HG02759 (cell line): ENCODE measurements at regions not wholly inside any gene's neighbourhood (a gene's known extent, or its start where the extent isn't known, plus 50 kb on each side); places are given as distances from the start of the nearest gene placed in this dataset.

Source experiments
- ATAC-seq: cut with Tn5 transposase; IDR thresholded peaks from one replicate; pipeline ENCODE4 v1.9.1; 2021; ENCODE audit warnings: mild to moderate bottlenecking, moderate library complexity; ENCODE audit not compliant: unreplicated experiment

DNA sequence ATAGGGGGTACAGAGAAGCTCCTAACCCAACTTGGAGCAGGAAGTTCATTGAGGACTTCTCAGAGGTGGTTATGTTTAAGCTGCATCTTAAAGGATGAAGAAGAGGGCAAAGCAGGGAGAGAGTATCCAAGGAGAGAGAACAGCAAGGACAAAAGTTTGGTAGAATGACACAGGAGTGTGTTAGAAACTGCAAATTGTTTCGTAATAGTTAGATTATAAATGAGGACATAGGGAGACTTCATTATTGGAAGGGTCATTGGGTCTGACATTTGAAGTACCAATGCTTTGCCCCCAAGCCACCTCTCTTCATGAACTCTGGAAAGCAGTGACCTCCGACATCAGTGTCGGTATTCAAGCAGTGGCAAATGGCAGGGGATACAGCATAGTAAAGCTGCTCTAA is 209.6 kb upstream of the JUN start:
- no peak for ATAC-seq

- ATAC-seq: no peak
Observed at GRCh38 chr1:58994664-58995063, 210.8 kb upstream of the JUN start.

GRCh38 chr1:58996341-58997059 is 212.7 kb upstream of the JUN start:
- peak; percentile 60 for ATAC-seq

GRCh38 chr1:58997060-58997411 is 213.2 kb upstream of the JUN start:
- no peak for ATAC-seq

GRCh38 chr1:58997637-58998036 is 213.8 kb upstream of the JUN start:
- ATAC-seq: no peak

DNA sequence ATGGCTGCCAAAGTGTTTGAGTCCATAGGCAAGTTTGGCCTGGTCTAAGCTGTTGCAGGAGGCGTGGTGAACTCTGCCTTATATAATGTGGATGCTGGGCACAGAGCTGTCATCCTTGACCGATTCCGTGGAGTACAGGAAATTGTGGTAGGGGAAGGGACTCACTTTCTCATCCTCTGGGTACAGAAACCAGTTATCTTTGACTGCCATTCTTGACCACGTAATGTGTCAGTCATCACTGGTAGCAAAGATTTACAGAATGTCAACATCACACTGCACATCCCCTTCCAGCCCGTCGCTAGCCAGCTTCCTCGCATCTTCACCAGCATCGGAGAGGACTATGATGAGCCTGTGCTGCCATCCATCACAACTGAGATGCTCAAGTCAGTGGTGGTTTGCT is 215.8 kb upstream of the JUN start:
- ATAC-seq: no peak

- ATAC-seq: no peak
Observed at GRCh38 chr1:59004755-59005154, 220.9 kb upstream of the JUN start.

GRCh38 chr1:59005491-59006288 is 221.8 kb upstream of the JUN start:
- ATAC-seq: peak; percentile 42

GRCh38 chr1:59006289-59006658 is 222.4 kb upstream of the JUN start:
- no peak for ATAC-seq

- ATAC-seq: no peak
Observed at GRCh38 chr1:59006932-59007331, 223.1 kb upstream of the JUN start.

- ATAC-seq: peak; percentile 24
Observed at GRCh38 chr1:59007429-59007819, 223.6 kb upstream of the JUN start.

DNA sequence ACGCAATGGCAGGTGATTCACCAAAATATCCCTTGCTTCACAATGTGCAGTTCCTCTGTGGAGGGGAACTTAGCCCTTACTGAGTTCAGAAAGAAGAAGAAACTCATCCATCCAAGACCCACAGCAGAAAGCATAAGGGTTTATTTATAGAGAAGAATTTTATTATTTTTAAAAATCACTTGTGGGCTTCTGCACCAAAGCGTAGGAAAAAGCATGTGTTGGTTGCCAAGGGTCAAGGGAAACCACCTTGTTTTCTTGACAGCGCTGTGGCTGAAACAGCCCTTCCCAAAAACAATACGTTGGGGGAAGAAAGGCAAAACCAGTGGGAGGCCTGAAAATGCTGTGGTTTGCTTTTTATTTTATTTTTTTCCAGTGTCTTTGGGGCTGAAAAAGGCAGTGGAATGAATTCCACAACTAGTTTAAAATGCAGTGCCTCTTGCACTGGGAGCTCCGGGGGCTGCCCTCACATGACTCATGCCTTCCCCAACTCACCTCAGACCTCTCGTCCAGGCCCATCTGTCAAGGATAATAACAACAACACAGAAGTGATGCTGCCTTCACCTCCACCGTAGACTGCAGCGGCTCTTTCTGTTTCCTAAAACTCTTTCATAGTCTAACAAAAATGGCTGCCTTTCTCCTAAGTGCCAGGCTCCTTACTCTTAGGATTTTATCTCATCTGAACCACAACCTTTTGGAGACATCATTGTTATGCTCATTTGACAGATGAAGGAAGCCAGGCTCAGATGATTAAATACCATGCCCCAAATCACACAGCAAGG is 224.2 kb upstream of the JUN start:
- ATAC-seq: peak; percentile 54

DNA sequence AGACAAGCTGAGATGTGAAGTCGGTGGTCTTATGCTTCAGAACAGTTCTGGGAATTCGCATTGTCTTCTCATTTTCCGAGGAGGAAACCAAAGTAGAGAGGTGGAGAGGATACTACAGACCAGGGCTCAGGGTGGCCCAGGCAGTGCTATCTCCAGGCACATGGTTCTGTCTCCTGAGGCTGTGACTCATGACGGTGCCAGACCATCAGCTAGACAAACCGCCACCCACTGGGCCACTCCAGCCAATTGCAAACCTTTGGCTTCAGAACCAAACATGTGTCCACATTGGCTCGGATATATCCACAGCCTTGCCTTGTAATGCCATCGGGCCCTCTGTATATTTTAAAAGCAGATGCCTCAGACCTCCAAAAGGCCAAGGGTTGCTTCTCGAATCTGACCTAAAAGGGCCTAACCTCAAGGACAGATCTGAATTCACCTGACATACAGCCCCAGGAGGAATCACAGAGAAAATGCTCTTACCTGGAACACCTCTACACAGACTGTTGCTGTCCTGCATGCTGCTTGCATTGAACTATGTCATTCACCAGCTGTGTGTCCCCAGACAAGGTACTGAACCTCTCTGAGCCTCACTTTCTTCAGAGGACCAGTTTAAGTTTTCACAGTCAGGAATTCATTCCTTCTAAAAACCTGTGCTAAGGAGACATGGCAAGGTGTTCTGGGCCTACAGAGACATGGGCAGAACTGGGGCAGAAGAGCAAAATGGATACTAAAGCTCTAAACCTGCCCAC is 224.9 kb upstream of the JUN start:
- no peak for ATAC-seq

DNA sequence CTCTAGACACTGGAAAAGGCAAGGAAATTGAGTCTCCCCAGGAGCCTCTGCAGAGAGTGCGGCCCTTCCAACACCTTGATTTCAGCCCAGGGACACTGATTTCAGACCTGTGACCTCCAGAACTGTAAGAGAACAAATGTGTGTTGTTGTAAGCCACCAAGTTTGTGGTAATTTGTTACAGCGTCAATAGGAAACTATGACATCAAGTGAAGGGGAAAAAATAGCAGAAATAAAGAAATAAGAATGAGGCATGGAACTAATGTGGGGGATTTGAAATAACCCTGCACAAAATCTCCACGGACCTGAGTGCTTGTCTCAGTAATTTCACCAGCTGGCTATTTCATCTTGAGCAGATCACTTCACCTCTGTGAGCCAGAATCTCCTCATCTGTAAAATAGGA is 227.8 kb upstream of the JUN start:
- ATAC-seq: no peak

DNA sequence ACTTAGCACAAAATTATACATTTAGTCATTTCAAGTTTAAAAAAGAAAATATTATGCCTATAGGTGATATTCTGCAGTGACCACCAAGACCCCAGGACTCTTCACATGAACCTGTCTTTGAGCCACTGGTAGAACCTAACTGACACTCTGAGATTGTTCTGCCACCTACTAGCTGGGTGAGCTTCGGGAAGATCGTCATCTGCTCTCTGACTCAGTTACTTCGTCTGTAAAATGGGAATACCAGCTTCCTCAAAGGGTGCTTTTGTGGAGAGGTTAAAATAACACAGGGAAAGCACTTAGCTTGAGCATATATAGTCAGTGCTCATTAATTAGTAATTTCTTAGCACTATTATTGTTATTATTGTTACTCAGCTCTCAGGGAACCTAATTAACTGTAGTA is 228.5 kb upstream of the JUN start:
- ATAC-seq: no peak

DNA sequence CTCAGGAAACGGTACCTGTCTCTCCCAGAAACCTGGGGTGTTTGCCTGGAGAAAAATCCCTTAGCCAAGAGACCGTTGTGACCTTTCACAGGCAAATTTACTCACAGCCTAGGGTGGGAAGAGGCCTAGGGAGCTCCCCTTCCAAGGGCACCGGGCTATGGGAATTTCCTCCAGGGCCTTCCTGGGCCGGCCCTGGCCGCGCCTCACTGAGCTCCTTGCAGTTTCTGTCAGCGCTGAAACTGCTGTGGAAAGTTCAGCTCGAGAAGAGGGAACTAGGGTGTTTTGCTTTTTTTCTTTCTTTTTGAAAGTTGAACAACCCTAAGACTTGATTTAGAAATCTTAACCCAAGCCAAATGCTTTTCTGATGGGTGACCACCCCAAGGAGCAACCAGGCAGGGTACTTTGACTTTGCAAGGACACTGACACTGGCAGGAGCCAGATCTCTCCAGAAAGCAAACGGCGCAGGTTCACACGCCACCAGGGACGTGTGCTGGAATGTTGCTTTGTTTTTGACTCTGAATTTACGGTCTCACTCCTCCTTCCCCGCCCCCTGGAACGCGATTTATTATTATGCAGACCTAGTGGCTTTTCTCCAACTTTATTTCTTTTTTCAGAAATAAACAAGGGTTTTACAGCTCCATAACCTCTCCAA is 229.6 kb upstream of the JUN start:
- ATAC-seq: peak; percentile 69

GRCh38 chr1:59013928-59014279 is 230.1 kb upstream of the JUN start:
- ATAC-seq: no peak

DNA sequence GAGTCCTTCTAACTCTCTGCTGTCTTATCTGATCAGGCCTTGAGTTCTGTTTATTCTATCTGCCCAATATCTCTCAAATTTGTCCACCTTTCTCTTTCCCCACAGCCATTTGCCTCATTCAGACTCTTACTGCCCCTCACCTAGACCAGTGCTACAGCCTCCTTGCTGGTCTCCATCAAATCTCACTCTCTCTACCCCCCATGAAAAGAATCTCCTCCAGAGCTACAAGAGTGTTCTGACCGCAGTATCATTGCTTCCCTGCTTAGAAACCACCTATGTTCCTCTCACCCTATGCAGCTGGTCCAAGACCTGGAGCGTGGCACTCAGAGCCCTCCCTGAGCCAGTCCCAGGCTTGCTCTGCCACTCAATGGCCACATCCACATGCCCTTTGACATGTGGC is 231.0 kb upstream of the JUN start:
- ATAC-seq: no peak

DNA sequence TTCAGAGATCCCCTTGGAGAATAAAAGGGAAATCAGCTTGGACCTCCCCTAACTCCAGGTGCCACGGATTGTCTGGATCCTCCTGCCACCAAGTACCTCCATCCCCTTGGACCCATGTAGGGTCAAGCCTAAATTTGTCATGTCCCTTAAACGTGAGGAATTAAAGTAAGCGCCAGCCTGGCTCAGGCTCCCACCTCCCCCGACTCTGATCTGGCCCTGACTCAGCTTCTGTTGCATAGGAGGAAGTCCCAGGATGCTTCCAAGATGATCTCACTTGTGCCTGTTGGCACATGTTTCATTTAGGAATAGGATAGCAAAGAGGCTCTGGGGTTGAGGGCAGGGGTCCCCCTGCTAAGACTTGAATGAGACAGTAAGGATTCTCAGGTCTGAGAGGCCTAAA is 231.9 kb upstream of the JUN start:
- ATAC-seq: no peak

GRCh38 chr1:59016390-59016789 is 232.5 kb upstream of the JUN start:
- no peak for ATAC-seq
